ENCODE measurements at regions not wholly inside any gene's neighbourhood (a gene's known extent, or its start where the extent isn't known, plus 50 kb on each side); places are given as distances from the start of the nearest gene placed in this dataset.

- TF ChIP-seq, protein P1, sequence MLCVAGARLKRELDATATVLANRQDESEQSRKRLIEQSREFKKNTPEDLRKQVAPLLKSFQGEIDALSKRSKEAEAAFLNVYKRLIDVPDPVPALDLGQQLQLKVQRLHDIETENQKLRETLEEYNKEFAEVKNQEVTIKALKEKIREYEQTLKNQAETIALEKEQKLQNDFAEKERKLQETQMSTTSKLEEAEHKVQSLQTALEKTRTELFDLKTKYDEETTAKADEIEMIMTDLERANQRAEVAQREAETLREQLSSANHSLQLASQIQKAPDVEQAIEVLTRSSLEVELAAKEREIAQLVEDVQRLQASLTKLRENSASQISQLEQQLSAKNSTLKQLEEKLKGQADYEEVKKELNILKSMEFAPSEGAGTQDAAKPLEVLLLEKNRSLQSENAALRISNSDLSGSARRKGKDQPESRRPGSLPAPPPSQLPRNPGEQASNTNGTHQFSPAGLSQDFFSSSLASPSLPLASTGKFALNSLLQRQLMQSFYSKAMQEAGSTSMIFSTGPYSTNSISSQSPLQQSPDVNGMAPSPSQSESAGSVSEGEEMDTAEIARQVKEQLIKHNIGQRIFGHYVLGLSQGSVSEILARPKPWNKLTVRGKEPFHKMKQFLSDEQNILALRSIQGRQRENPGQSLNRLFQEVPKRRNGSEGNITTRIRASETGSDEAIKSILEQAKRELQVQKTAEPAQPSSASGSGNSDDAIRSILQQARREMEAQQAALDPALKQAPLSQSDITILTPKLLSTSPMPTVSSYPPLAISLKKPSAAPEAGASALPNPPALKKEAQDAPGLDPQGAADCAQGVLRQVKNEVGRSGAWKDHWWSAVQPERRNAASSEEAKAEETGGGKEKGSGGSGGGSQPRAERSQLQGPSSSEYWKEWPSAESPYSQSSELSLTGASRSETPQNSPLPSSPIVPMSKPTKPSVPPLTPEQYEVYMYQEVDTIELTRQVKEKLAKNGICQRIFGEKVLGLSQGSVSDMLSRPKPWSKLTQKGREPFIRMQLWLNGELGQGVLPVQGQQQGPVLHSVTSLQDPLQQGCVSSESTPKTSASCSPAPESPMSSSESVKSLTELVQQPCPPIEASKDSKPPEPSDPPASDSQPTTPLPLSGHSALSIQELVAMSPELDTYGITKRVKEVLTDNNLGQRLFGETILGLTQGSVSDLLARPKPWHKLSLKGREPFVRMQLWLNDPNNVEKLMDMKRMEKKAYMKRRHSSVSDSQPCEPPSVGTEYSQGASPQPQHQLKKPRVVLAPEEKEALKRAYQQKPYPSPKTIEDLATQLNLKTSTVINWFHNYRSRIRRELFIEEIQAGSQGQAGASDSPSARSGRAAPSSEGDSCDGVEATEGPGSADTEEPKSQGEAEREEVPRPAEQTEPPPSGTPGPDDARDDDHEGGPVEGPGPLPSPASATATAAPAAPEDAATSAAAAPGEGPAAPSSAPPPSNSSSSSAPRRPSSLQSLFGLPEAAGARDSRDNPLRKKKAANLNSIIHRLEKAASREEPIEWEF (IDR thresholded peaks at IDR 0.05; ENCODE audit: insufficient replicate concordance, low read depth, low read length): no peak
- no peak for TF ChIP-seq NR2C1 (IDR thresholded peaks at IDR 0.05)
- no peak for TF ChIP-seq CHD1 (IDR thresholded peaks at IDR 0.05; ENCODE audit: low read depth, low read length)
- TF ChIP-seq HSF1 (IDR thresholded peaks at IDR 0.05; ENCODE audit: low read depth, low read length): no peak
- TF ChIP-seq, protein P2, sequence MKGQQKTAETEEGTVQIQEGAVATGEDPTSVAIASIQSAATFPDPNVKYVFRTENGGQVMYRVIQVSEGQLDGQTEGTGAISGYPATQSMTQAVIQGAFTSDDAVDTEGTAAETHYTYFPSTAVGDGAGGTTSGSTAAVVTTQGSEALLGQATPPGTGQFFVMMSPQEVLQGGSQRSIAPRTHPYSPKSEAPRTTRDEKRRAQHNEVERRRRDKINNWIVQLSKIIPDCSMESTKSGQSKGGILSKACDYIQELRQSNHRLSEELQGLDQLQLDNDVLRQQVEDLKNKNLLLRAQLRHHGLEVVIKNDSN (IDR thresholded peaks at IDR 0.05; ENCODE audit: borderline replicate concordance, extremely low read length, insufficient read depth, low read depth, low read length): no peak
- TF ChIP-seq IKZF1 (conservative IDR thresholded peaks at IDR 0.05): no peak
- no peak for TF ChIP-seq RBBP5 (conservative IDR thresholded peaks at IDR 0.05)
Observed at GRCh38 chr2:67221266-67221665, 175.9 kb upstream of the ETAA1 start (continued).

All from GM12878 (cell line).